ENCODE measurements at regions not wholly inside any gene's neighbourhood (a gene's known extent, or its start where the extent isn't known, plus 50 kb on each side); places are given as distances from the start of the nearest gene placed in this dataset.

DNA sequence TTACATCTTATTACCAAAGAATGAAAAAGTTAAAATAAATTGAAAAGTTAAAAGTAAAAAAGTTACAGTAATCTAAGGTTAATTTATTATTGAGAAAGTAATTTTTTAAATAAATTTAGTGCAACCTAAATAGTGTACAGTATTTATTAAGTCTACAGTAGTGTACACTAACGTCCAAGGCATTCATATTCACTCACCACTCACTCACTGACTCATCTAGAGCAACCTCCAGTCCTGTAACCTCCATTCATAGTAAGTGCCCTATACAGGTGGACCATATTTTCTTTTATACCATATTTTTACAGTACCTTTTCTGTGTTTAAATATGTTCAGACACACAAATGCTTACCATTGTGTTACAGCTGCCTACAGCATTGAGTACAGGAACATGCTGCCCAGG lies 624.7 kb upstream of the NOX3 start:
- Histone ChIP-seq H3K4ac (ENCODE audit: low read depth in 1 of 2, low read length in 2 of 2) (no peak overlapping the region), H2BK15ac (ENCODE audit: low read depth, poor library complexity, severe bottlenecking) (no peak overlapping the region), H3K18ac (ENCODE audit: low read depth in 1 of 2, low read length in 2 of 2) (no peak overlapping the region), H3K27ac (ENCODE audit: low read length, poor library complexity, severe bottlenecking) (no peak overlapping the region), H2BK12ac (ENCODE audit: low read length in 2 of 2) (no peak overlapping the region), H2BK5ac (ENCODE audit: low read depth, low read length, poor library complexity, severe bottlenecking) (no peak overlapping the region), H3K9me3 (ENCODE audit: control insufficient read depth, low read length) (peaks cover 29% of the 10 kb centered on the region), H3K9ac (ENCODE audit: low read length) (no peak overlapping the region), H3K14ac (ENCODE audit: low read length in 2 of 2) (no peak overlapping the region), H2AFZ (ENCODE audit: low read depth, low read length) (no peak overlapping the region), H3K4me2 (ENCODE audit: low read length, poor library complexity, severe bottlenecking) (no peak overlapping the region), H4K91ac (ENCODE audit: low read length) (no peak overlapping the region), H3K79me1 (replicated peaks; ENCODE audit: low read length, poor library complexity, severe bottlenecking) (no peaks in the 10 kb centered on the region), H3K4me3 (ENCODE audit: insufficient read depth in 1 of 2, low read depth in 1 of 2, low read length in 2 of 2) (no peak overlapping the region), H2AK5ac (ENCODE audit: low read length, severe bottlenecking) (no peak overlapping the region), H2BK120ac (ENCODE audit: low read depth, low read length) (no peak overlapping the region), H3K27me3 (ENCODE audit: control insufficient read depth in 1 of 2, insufficient read depth in 1 of 2, low read length in 2 of 2) (no peaks in the 10 kb centered on the region), H3K23ac (ENCODE audit: low read length in 2 of 2) (no peak overlapping the region), H3K4me1 (ENCODE audit: control insufficient read depth, insufficient read depth, low read depth, low read length) (no peaks in the 10 kb centered on the region), H3K36me3 (ENCODE audit: control insufficient read depth in 1 of 2, insufficient read depth in 2 of 2, low read depth in 1 of 2, low read length in 2 of 2) (no peaks in the 10 kb centered on the region), H4K8ac (ENCODE audit: low read length) (no peak overlapping the region)
- WGBS = 71% methylated on average over 1 of the region's 1 CpG
- DNase-seq = no peak

DNA sequence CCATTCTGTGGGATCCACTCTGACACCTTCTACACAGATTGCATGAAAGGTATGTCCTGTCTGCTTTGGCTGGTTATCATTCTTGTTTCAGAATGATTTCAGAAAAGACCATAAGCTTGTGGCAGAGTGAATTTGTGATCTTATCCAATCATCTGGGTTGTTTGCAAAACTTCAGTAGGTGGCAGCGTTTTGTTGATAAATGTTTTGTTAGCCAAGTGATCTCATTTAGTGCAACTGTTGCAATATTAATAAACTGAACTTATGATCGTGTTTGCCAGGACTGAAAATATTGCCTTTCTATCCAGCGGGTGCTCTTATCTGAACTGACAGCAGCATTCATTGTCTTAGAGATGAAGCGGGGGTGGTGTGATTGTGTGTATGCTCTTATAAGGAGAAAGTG lies 613.2 kb upstream of the NOX3 start:
- H3K4ac ChIP-seq (ENCODE audit: low read depth in 1 of 2, low read length in 2 of 2) = no peak overlapping the region
- 89% methylated on average over 4 of the region's 4 CpGs for WGBS
- no peak overlapping the region for H2BK12ac ChIP-seq (ENCODE audit: low read length in 2 of 2)
- no peak overlapping the region for H3K9ac ChIP-seq (ENCODE audit: low read length)
- no peak overlapping the region for H2AFZ ChIP-seq (ENCODE audit: low read depth, low read length)
- H3K79me1 ChIP-seq (replicated peaks; ENCODE audit: low read length, poor library complexity, severe bottlenecking) = no peaks in the 10 kb centered on the region
- no peak overlapping the region for H2AK5ac ChIP-seq (ENCODE audit: low read length, severe bottlenecking)
- DNase-seq = no peak
- H3K14ac ChIP-seq (ENCODE audit: low read length in 2 of 2) = no peak overlapping the region
- H3K4me3 ChIP-seq (ENCODE audit: insufficient read depth in 1 of 2, low read depth in 1 of 2, low read length in 2 of 2) = no peak overlapping the region
- H2BK5ac ChIP-seq (ENCODE audit: low read depth, low read length, poor library complexity, severe bottlenecking) = no peak overlapping the region
- no peak overlapping the region for H2BK120ac ChIP-seq (ENCODE audit: low read depth, low read length)
- H4K91ac ChIP-seq (ENCODE audit: low read length) = no peak overlapping the region
- no peaks in the 10 kb centered on the region for H3K27me3 ChIP-seq (ENCODE audit: control insufficient read depth in 1 of 2, insufficient read depth in 1 of 2, low read length in 2 of 2)
- H3K23ac ChIP-seq (ENCODE audit: low read length in 2 of 2) = no peak overlapping the region
- no peaks in the 10 kb centered on the region for H3K4me1 ChIP-seq (ENCODE audit: control insufficient read depth, insufficient read depth, low read depth, low read length)
- no peaks in the 10 kb centered on the region for H3K36me3 ChIP-seq (ENCODE audit: control insufficient read depth in 1 of 2, insufficient read depth in 2 of 2, low read depth in 1 of 2, low read length in 2 of 2)
- H2BK15ac ChIP-seq (ENCODE audit: low read depth, poor library complexity, severe bottlenecking) = no peak overlapping the region
- no peak overlapping the region for H4K8ac ChIP-seq (ENCODE audit: low read length)
- H3K27ac ChIP-seq (ENCODE audit: low read length, poor library complexity, severe bottlenecking) = no peak overlapping the region
- H3K9me3 ChIP-seq (ENCODE audit: control insufficient read depth, low read length) = peaks cover 10% of the 10 kb centered on the region
- no peak overlapping the region for H3K4me2 ChIP-seq (ENCODE audit: low read length, poor library complexity, severe bottlenecking)
- no peak overlapping the region for H3K18ac ChIP-seq (ENCODE audit: low read depth in 1 of 2, low read length in 2 of 2)

DNA sequence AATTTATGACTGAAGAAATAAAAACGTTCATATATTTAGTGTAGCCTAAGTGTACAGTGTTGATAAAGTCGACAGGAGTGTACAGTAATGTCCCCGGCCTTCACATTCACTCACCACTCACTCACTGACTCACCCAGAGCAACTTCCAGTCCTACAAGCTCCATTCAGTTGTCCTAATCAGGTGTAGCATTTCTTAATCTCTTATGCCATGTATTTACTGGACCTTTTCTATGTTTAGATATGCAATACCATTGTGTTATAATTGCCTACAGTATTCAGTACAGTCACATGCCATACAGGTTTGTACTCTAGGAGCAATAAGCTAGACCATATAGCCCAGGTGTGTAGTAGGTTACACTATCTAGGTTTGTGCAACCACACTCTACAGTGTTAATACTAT lies 610.2 kb upstream of the NOX3 start:
- no peak overlapping the region for H2BK15ac ChIP-seq (ENCODE audit: low read depth, poor library complexity, severe bottlenecking)
- no peak overlapping the region for H4K8ac ChIP-seq (ENCODE audit: low read length)
- no peak overlapping the region for H2BK120ac ChIP-seq (ENCODE audit: low read depth, low read length)
- H2BK12ac ChIP-seq (ENCODE audit: low read length in 2 of 2) = no peak overlapping the region
- H3K9me3 ChIP-seq (ENCODE audit: control insufficient read depth, low read length) = peaks cover 2% of the 10 kb centered on the region
- no peak overlapping the region for H3K9ac ChIP-seq (ENCODE audit: low read length)
- no peak overlapping the region for H4K91ac ChIP-seq (ENCODE audit: low read length)
- no peaks in the 10 kb centered on the region for H3K79me1 ChIP-seq (replicated peaks; ENCODE audit: low read length, poor library complexity, severe bottlenecking)
- no peak overlapping the region for H2BK5ac ChIP-seq (ENCODE audit: low read depth, low read length, poor library complexity, severe bottlenecking)
- no peaks in the 10 kb centered on the region for H3K36me3 ChIP-seq (ENCODE audit: control insufficient read depth in 1 of 2, insufficient read depth in 2 of 2, low read depth in 1 of 2, low read length in 2 of 2)
- no peaks in the 10 kb centered on the region for H3K27me3 ChIP-seq (ENCODE audit: control insufficient read depth in 1 of 2, insufficient read depth in 1 of 2, low read length in 2 of 2)
- H3K27ac ChIP-seq (ENCODE audit: low read length, poor library complexity, severe bottlenecking) = no peak overlapping the region
- no peak overlapping the region for H3K23ac ChIP-seq (ENCODE audit: low read length in 2 of 2)
- 73% methylated on average over 2 of the region's 3 CpGs for WGBS
- H3K4me3 ChIP-seq (ENCODE audit: insufficient read depth in 1 of 2, low read depth in 1 of 2, low read length in 2 of 2) = no peak overlapping the region
- H2AFZ ChIP-seq (ENCODE audit: low read depth, low read length) = no peak overlapping the region
- H3K18ac ChIP-seq (ENCODE audit: low read depth in 1 of 2, low read length in 2 of 2) = no peak overlapping the region
- H3K4me1 ChIP-seq (ENCODE audit: control insufficient read depth, insufficient read depth, low read depth, low read length) = no peaks in the 10 kb centered on the region
- no peak for DNase-seq
- H3K4me2 ChIP-seq (ENCODE audit: low read length, poor library complexity, severe bottlenecking) = no peak overlapping the region
- no peak overlapping the region for H3K4ac ChIP-seq (ENCODE audit: low read depth in 1 of 2, low read length in 2 of 2)
- no peak overlapping the region for H2AK5ac ChIP-seq (ENCODE audit: low read length, severe bottlenecking)
- H3K14ac ChIP-seq (ENCODE audit: low read length in 2 of 2) = no peak overlapping the region

DNA sequence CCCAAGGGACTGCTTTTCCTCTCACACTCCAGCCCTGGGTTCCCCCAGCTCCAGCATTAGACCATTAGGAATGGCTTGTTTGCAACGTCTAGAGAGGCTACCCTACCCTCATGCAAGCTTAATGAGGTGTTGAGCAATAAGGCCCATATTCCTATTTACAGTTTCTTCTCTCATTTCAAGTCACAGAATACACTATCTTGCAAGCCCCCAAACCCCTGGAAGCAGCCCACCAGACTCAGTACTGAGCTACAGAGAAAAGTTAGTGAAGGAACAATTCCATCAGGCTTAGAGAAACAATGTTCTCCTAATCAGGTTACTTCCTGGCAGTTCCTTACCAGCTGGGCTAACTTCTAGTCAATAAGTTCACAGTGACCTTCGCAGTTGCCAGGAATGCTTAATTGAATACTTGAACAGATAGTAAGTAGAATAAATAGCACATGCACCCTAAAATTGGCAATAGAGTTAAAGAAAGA lies 606.5 kb upstream of the NOX3 start:
- no peaks in the 10 kb centered on the region for H3K36me3 ChIP-seq (ENCODE audit: control insufficient read depth in 1 of 2, insufficient read depth in 2 of 2, low read depth in 1 of 2, low read length in 2 of 2)
- H2AFZ ChIP-seq (ENCODE audit: low read depth, low read length) = no peak overlapping the region
- no peak overlapping the region for H4K91ac ChIP-seq (ENCODE audit: low read length)
- WGBS = 36% methylated on average over 1 of the region's 2 CpGs
- no peak overlapping the region for H3K4me3 ChIP-seq (ENCODE audit: insufficient read depth in 1 of 2, low read depth in 1 of 2, low read length in 2 of 2)
- no peak overlapping the region for H3K23ac ChIP-seq (ENCODE audit: low read length in 2 of 2)
- H2BK15ac ChIP-seq (ENCODE audit: low read depth, poor library complexity, severe bottlenecking) = no peak overlapping the region
- no peak overlapping the region for H3K27ac ChIP-seq (ENCODE audit: low read length, poor library complexity, severe bottlenecking)
- H3K27me3 ChIP-seq (ENCODE audit: control insufficient read depth in 1 of 2, insufficient read depth in 1 of 2, low read length in 2 of 2) = no peaks in the 10 kb centered on the region
- H3K4me2 ChIP-seq (ENCODE audit: low read length, poor library complexity, severe bottlenecking) = no peak overlapping the region
- no peak overlapping the region for H2BK5ac ChIP-seq (ENCODE audit: low read depth, low read length, poor library complexity, severe bottlenecking)
- no peaks in the 10 kb centered on the region for H3K79me1 ChIP-seq (replicated peaks; ENCODE audit: low read length, poor library complexity, severe bottlenecking)
- no peaks in the 10 kb centered on the region for H3K4me1 ChIP-seq (ENCODE audit: control insufficient read depth, insufficient read depth, low read depth, low read length)
- no peak overlapping the region for H3K14ac ChIP-seq (ENCODE audit: low read length in 2 of 2)
- H3K18ac ChIP-seq (ENCODE audit: low read depth in 1 of 2, low read length in 2 of 2) = no peak overlapping the region
- peaks cover 16% of the 10 kb centered on the region for H3K9me3 ChIP-seq (ENCODE audit: control insufficient read depth, low read length)
- H4K8ac ChIP-seq (ENCODE audit: low read length) = no peak overlapping the region
- no peak overlapping the region for H3K9ac ChIP-seq (ENCODE audit: low read length)
- H3K4ac ChIP-seq (ENCODE audit: low read depth in 1 of 2, low read length in 2 of 2) = no peak overlapping the region
- H2BK120ac ChIP-seq (ENCODE audit: low read depth, low read length) = no peak overlapping the region
- DNase-seq = no peak
- no peak overlapping the region for H2BK12ac ChIP-seq (ENCODE audit: low read length in 2 of 2)
- no peak overlapping the region for H2AK5ac ChIP-seq (ENCODE audit: low read length, severe bottlenecking)
